ENCODE measurements at regions not wholly inside any gene's neighbourhood (a gene's known extent, or its start where the extent isn't known, plus 50 kb on each side); places are given as distances from the start of the nearest gene placed in this dataset.

- intact Hi-C loops (cut with micrococcal nuclease) = no loop called here
- Histone ChIP-seq H3K27ac (ENCODE audit: low read length) (no peak overlapping the region), H3K9me3 (ENCODE audit: control insufficient read depth, insufficient read depth, low read length) (peaks cover 2% of the 10 kb centered on the region), H3K27me3 (ENCODE audit: control insufficient read depth, insufficient read depth, low read length) (no peaks in the 10 kb centered on the region), H3K4me3 (ENCODE audit: low read length) (no peak overlapping the region), H3K36me3 (ENCODE audit: control insufficient read depth, insufficient read depth, low read length) (no peaks in the 10 kb centered on the region), H3K4me1 (ENCODE audit: control insufficient read depth, insufficient read depth, low read length) (no peaks in the 10 kb centered on the region)
- H3K36me3 Mint-ChIP-seq = peaks cover 6% of the 10 kb centered on the region
- no peaks in the 10 kb centered on the region for H3K27me3 Mint-ChIP-seq (ENCODE audit: low read depth in 2 of 2)
- 94% methylated on average over 1 of the region's 2 CpGs for WGBS (ENCODE audit: insufficient coverage)
- no peak for DNase-seq
- no peaks in the 10 kb centered on the region for H3K4me1 Mint-ChIP-seq
- H3K4me3 Mint-ChIP-seq = no peak overlapping the region
- TF ChIP-seq CTCF (IDR thresholded peaks at IDR 0.05) = no peak
- H3K27ac Mint-ChIP-seq = no peak overlapping the region
- ATAC-seq = no peak
- H3K9me3 Mint-ChIP-seq = peaks cover 9 to 17% of the 10 kb centered on the region in 2 donors
Measured at GRCh38 chr4:120218981-120219380, 152.3 kb upstream of the MAD2L1 start.

- no peaks in the 10 kb centered on the region for H3K27me3 ChIP-seq (ENCODE audit: control insufficient read depth, insufficient read depth, low read length)
- H3K36me3 ChIP-seq (ENCODE audit: control insufficient read depth, insufficient read depth, low read length) = no peaks in the 10 kb centered on the region
- DNase-seq = no peak
- Mint-ChIP-seq H3K27ac (no peak overlapping the region), H3K36me3 (peaks cover 6% of the 10 kb centered on the region), H3K27me3 (ENCODE audit: low read depth in 2 of 2) (no peaks in the 10 kb centered on the region), H3K9me3 (peaks cover 6 to 11% of the 10 kb centered on the region in 2 donors), H3K4me1 (no peaks in the 10 kb centered on the region), H3K4me3 (no peak overlapping the region)
- TF ChIP-seq CTCF (IDR thresholded peaks at IDR 0.05) = no peak
- H3K27ac ChIP-seq (ENCODE audit: low read length) = no peak overlapping the region
- no peaks in the 10 kb centered on the region for H3K9me3 ChIP-seq (ENCODE audit: control insufficient read depth, insufficient read depth, low read length)
- WGBS (ENCODE audit: insufficient coverage) = no CpG with 5 or more reads among the region's 1 CpG
- ATAC-seq = no peak
- H3K4me3 ChIP-seq (ENCODE audit: low read length) = no peak overlapping the region
- no peaks in the 10 kb centered on the region for H3K4me1 ChIP-seq (ENCODE audit: control insufficient read depth, insufficient read depth, low read length)
- intact Hi-C loops (cut with micrococcal nuclease) = no loop called here
Measured at GRCh38 chr4:120215350-120215749, 148.7 kb upstream of the MAD2L1 start.

- Mint-ChIP-seq H3K27ac (no peak overlapping the region), H3K9me3 (peaks cover 11 to 14% of the 10 kb centered on the region in 2 donors), H3K4me1 (no peaks in the 10 kb centered on the region), H3K27me3 (ENCODE audit: low read depth in 2 of 2) (no peaks in the 10 kb centered on the region), H3K4me3 (no peak overlapping the region), H3K36me3 (no peaks in the 10 kb centered on the region)
- DNase-seq (no peak), ATAC-seq (no peak)
- Histone ChIP-seq H3K4me3 (ENCODE audit: low read length) (no peak overlapping the region), H3K27ac (ENCODE audit: low read length) (no peak overlapping the region), H3K36me3 (ENCODE audit: control insufficient read depth, insufficient read depth, low read length) (no peaks in the 10 kb centered on the region), H3K9me3 (ENCODE audit: control insufficient read depth, insufficient read depth, low read length) (no peaks in the 10 kb centered on the region), H3K4me1 (ENCODE audit: control insufficient read depth, insufficient read depth, low read length) (no peaks in the 10 kb centered on the region), H3K27me3 (ENCODE audit: control insufficient read depth, insufficient read depth, low read length) (no peaks in the 10 kb centered on the region)
- WGBS (ENCODE audit: insufficient coverage) = 89% methylated on average over 3 of the region's 4 CpGs
- intact Hi-C loops (cut with micrococcal nuclease) = no loop called here
- TF ChIP-seq CTCF (IDR thresholded peaks at IDR 0.05) = no peak
Measured at GRCh38 chr4:120211408-120212015, 144.9 kb upstream of the MAD2L1 start.

- Mint-ChIP-seq H3K9me3 (peaks cover 18 to 22% of the 10 kb centered on the region in 2 donors), H3K36me3 (no peaks in the 10 kb centered on the region), H3K4me3 (no peak overlapping the region), H3K27me3 (ENCODE audit: low read depth in 2 of 2) (no peaks in the 10 kb centered on the region), H3K4me1 (no peaks in the 10 kb centered on the region), H3K27ac (no peak overlapping the region)
- WGBS (ENCODE audit: insufficient coverage) = 80% methylated on average over 4 of the region's 4 CpGs
- H3K27ac ChIP-seq (ENCODE audit: low read length) = no peak overlapping the region
- H3K27me3 ChIP-seq (ENCODE audit: control insufficient read depth, insufficient read depth, low read length) = no peaks in the 10 kb centered on the region
- no peak for DNase-seq
- no peak for ATAC-seq
- intact Hi-C loops (cut with micrococcal nuclease) = no loop called here
- no peaks in the 10 kb centered on the region for H3K36me3 ChIP-seq (ENCODE audit: control insufficient read depth, insufficient read depth, low read length)
- no peaks in the 10 kb centered on the region for H3K4me1 ChIP-seq (ENCODE audit: control insufficient read depth, insufficient read depth, low read length)
- H3K9me3 ChIP-seq (ENCODE audit: control insufficient read depth, insufficient read depth, low read length) = no peaks in the 10 kb centered on the region
- no peak for TF ChIP-seq CTCF (IDR thresholded peaks at IDR 0.05)
- H3K4me3 ChIP-seq (ENCODE audit: low read length) = no peak overlapping the region
Measured at GRCh38 chr4:120209706-120210105, 143.1 kb upstream of the MAD2L1 start.
